ENCODE measurements at regions not wholly inside any gene's neighbourhood (a gene's known extent, or its start where the extent isn't known, plus 50 kb on each side); places are given as distances from the start of the nearest gene placed in this dataset.

- TF ChIP-seq, protein P1, sequence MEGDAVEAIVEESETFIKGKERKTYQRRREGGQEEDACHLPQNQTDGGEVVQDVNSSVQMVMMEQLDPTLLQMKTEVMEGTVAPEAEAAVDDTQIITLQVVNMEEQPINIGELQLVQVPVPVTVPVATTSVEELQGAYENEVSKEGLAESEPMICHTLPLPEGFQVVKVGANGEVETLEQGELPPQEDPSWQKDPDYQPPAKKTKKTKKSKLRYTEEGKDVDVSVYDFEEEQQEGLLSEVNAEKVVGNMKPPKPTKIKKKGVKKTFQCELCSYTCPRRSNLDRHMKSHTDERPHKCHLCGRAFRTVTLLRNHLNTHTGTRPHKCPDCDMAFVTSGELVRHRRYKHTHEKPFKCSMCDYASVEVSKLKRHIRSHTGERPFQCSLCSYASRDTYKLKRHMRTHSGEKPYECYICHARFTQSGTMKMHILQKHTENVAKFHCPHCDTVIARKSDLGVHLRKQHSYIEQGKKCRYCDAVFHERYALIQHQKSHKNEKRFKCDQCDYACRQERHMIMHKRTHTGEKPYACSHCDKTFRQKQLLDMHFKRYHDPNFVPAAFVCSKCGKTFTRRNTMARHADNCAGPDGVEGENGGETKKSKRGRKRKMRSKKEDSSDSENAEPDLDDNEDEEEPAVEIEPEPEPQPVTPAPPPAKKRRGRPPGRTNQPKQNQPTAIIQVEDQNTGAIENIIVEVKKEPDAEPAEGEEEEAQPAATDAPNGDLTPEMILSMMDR (conservative IDR thresholded peaks at IDR 0.05; ENCODE audit: control insufficient read depth, insufficient read depth, low read depth, low read length), result no peak
- H3K4me3 ChIP-seq (ENCODE audit: control insufficient read depth, low read depth, low read length), result no peak overlapping the region
- no peak for DNase-seq (ENCODE audit: low read depth)
These were observed 471.4 kb downstream of the ETNK1 start for GRCh38 chr12:23096321-23096720.

DNA sequence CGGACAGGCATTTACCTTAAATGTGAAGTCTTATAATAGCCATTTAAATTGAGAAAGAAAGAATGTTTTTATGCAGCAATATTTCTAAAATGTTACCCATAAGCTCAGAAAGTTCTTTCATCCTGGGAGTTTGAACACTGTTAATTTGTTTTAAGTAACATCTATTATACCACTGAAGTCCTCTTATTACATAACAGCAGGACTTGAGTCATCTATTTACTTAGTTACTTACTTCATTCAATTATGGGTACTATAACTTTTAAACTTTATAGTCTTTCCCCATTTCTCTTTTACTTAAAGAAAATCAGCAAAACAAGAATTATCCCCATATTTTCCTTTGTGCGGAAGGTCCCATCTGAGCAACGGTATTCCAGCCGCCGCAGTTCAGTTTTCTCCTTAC is 473.1 kb downstream of the ETNK1 start:
- no peak for DNase-seq (ENCODE audit: low read depth)
- no peak overlapping the region for H3K4me3 ChIP-seq (ENCODE audit: control insufficient read depth, low read depth, low read length)
- TF ChIP-seq, protein P1 (conservative IDR thresholded peaks at IDR 0.05; ENCODE audit: control insufficient read depth, insufficient read depth, low read depth, low read length), result no peak

GRCh38 chr12:23098517-23098916 is 473.5 kb downstream of the ETNK1 start:
- no peak overlapping the region for H3K4me3 ChIP-seq (ENCODE audit: control insufficient read depth, low read depth, low read length)
- peak; percentile 79 for DNase-seq (ENCODE audit: low read depth)
- TF ChIP-seq, protein P1 (conservative IDR thresholded peaks at IDR 0.05; ENCODE audit: control insufficient read depth, insufficient read depth, low read depth, low read length), result no peak

- TF ChIP-seq, protein P1 (conservative IDR thresholded peaks at IDR 0.05; ENCODE audit: control insufficient read depth, insufficient read depth, low read depth, low read length), result no peak
- H3K4me3 ChIP-seq (ENCODE audit: control insufficient read depth, low read depth, low read length), result no peak overlapping the region
- DNase-seq (ENCODE audit: low read depth), result no peak
These were observed 474.1 kb downstream of the ETNK1 start for GRCh38 chr12:23099104-23099503.

GRCh38 chr12:23099604-23100003 is 474.6 kb downstream of the ETNK1 start:
- TF ChIP-seq, protein P1 (conservative IDR thresholded peaks at IDR 0.05; ENCODE audit: control insufficient read depth, insufficient read depth, low read depth, low read length), result no peak
- H3K4me3 ChIP-seq (ENCODE audit: control insufficient read depth, low read depth, low read length), result no peak overlapping the region
- peak; percentile 23 for DNase-seq (ENCODE audit: low read depth)

DNA sequence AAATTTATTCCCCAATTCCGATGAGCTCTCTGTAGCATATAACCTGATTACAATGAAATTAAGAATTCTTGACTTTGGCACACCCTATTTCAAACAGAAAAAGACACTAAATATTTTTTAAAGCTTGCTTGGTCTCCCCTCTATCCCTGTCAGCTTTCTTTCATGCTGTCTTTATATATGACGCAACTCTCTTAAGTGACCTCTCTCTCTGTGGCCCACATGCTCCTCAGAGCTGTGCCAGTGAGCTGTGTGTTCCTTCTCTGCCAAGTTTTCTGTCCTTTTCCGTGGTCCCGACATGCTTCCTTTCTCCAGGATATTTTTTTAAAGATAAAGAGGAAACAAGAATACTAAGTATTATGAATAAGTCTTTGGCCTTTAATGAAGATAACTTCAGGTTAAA is 484.0 kb downstream of the ETNK1 start:
- no peak for DNase-seq (ENCODE audit: low read depth)
- TF ChIP-seq, protein P1 (conservative IDR thresholded peaks at IDR 0.05; ENCODE audit: control insufficient read depth, insufficient read depth, low read depth, low read length), result no peak
- no peak overlapping the region for H3K4me3 ChIP-seq (ENCODE audit: control insufficient read depth, low read depth, low read length)

DNA sequence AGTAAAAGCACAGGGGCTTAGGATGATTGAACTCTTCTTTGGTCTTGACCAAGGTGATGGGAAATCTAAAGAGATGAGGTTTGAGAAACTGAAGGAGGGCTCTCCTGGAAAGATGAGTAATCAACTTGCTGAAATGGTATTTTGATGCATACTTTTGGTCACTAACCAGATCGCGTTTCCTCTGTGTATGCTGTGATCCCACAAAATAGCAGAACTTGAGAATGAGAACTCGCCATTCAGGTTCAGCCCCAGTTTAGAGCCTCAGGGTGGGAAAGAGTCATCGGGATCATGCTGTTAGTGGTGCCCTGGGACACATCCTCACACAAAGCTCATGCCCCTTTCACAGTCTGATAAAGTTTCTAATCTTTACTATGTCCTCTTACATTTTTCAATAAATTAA is 488.8 kb downstream of the ETNK1 start:
- DNase-seq (ENCODE audit: low read depth), result no peak
- TF ChIP-seq, protein P1 (conservative IDR thresholded peaks at IDR 0.05; ENCODE audit: control insufficient read depth, insufficient read depth, low read depth, low read length), result no peak
- no peak overlapping the region for H3K4me3 ChIP-seq (ENCODE audit: control insufficient read depth, low read depth, low read length)

Data from fibroblast of mammary gland (primary cell).